SK-N-SH treated with all-trans-retinoic acid at 6 μM for 48 hours (cell line): ENCODE measurements at regions not wholly inside any gene's neighbourhood (a gene's known extent, or its start where the extent isn't known, plus 50 kb on each side); places are given as distances from the start of the nearest gene placed in this dataset.

Experiments used
- ATAC-seq: fragments of 200-7000 bp; cut with Tn5 transposase; 3 replicates; pipeline ENCODE4 v1.9.1; 2020; ENCODE audit warnings: mild to moderate bottlenecking, moderate library complexity
- ARNTL ChIP-seq: fragments of 450-650 bp; formaldehyde crosslinking; IDR thresholded peaks from 2 replicates; pipeline ENCODE4 v1.5.0; 2020; ENCODE audit warnings: low read depth, mild to moderate bottlenecking, moderate library complexity, borderline replicate concordance
- BACH2 ChIP-seq: fragments of 250-450 bp; sonication (Bioruptor Pico); IDR thresholded peaks from 2 replicates; pipeline ENCODE4 v1.9.0; 2021; ENCODE audit warnings: mild to moderate bottlenecking, borderline replicate concordance
- CREB5 ChIP-seq: fragments of 250-450 bp; sonication (Bioruptor Pico); IDR thresholded peaks from 2 replicates; pipeline ENCODE4 v1.5.1; 2020; ENCODE audit warnings: low read depth, mild to moderate bottlenecking, moderate library complexity
- CSDC2 ChIP-seq: fragments of 250-450 bp; sonication (Bioruptor Pico); IDR thresholded peaks from 2 replicates; pipeline ENCODE4 v1.5.0; 2020; ENCODE audit warnings: mild to moderate bottlenecking, moderate library complexity
- ESRRG ChIP-seq: fragments of 250-450 bp; sonication (Bioruptor Pico); IDR thresholded peaks from 2 replicates; pipeline ENCODE4 v1.6.1; 2021; ENCODE audit warnings: mild to moderate bottlenecking
- GLIS3 ChIP-seq: fragments of 250-450 bp; sonication (Bioruptor Pico); IDR thresholded peaks from 2 replicates; pipeline ENCODE4 v1.5.0; 2020; ENCODE audit warnings: mild to moderate bottlenecking, moderate library complexity
- ISL1 ChIP-seq: fragments of 250-450 bp; sonication (Bioruptor Pico); IDR thresholded peaks from 2 replicates; pipeline ENCODE4 v2.1.2; 2022; ENCODE audit warnings: mild to moderate bottlenecking, moderate library complexity
- OSR1 ChIP-seq: fragments of 250-450 bp; sonication (Bioruptor Pico); IDR thresholded peaks from 2 replicates; pipeline ENCODE4 v1.8.0; 2022; ENCODE audit warnings: moderate library complexity, mild to moderate bottlenecking, inconsistent platforms
- POU6F1 ChIP-seq: fragments of 250-450 bp; sonication (Bioruptor Pico); IDR thresholded peaks from 2 replicates; pipeline ENCODE4 v1.8.0; 2021; ENCODE audit warnings: low read depth, mild to moderate bottlenecking, moderate library complexity, borderline replicate concordance
- PPARA ChIP-seq: fragments of 250-450 bp; sonication (Bioruptor Pico); IDR thresholded peaks from 2 replicates; pipeline ENCODE4 v1.5.0; 2020; ENCODE audit warnings: mild to moderate bottlenecking, borderline replicate concordance
- RARB ChIP-seq: fragments of 250-450 bp; sonication (Bioruptor Pico); IDR thresholded peaks from 2 replicates; pipeline ENCODE4 v1.8.0; 2021; ENCODE audit warnings: mild to moderate bottlenecking, moderate library complexity
- SNAI2 ChIP-seq: fragments of 250-450 bp; sonication (Bioruptor Pico); IDR thresholded peaks from 2 replicates; pipeline ENCODE4 v1.5.0; 2020; ENCODE audit warnings: mild to moderate bottlenecking, moderate library complexity
- TCF4 ChIP-seq: fragments of 250-450 bp; sonication (Bioruptor Pico); IDR thresholded peaks from 2 replicates; pipeline ENCODE4 v1.8.0; 2021; ENCODE audit warnings: mild to moderate bottlenecking, moderate library complexity, borderline replicate concordance
- TOX ChIP-seq: fragments of 250-450 bp; sonication (Bioruptor Pico); IDR thresholded peaks from 2 replicates; pipeline ENCODE4 v1.8.0; 2021; ENCODE audit warnings: mild to moderate bottlenecking, moderate library complexity, borderline replicate concordance
- TSHZ2 ChIP-seq: fragments of 250-450 bp; sonication (Bioruptor Pico); IDR thresholded peaks from 2 replicates; pipeline ENCODE4 v1.5.0; 2020; ENCODE audit warnings: mild to moderate bottlenecking, moderate library complexity
- ZC3H10 ChIP-seq: fragments of 250-450 bp; sonication (Bioruptor Pico); IDR thresholded peaks from 2 replicates; pipeline ENCODE4 v1.5.1; 2021; ENCODE audit warnings: mild to moderate bottlenecking, moderate library complexity
- ZFP3 ChIP-seq: fragments of 250-450 bp; sonication (Bioruptor Pico); IDR thresholded peaks from 2 replicates; pipeline ENCODE4 v1.5.0; 2020; ENCODE audit warnings: mild to moderate bottlenecking, moderate library complexity
- ZFP30 ChIP-seq: fragments of 450-650 bp; formaldehyde crosslinking; IDR thresholded peaks from 2 replicates; pipeline ENCODE4 v1.5.0; 2022; ENCODE audit warnings: mild to moderate bottlenecking, moderate library complexity
- ZNF565 ChIP-seq: fragments of 450-650 bp; formaldehyde crosslinking; conservative IDR thresholded peaks from 2 replicates; pipeline ENCODE4 v1.5.0; 2020; ENCODE audit warnings: low read depth, mild to moderate bottlenecking, moderate library complexity
- ZNF70 ChIP-seq: fragments of 450-650 bp; formaldehyde crosslinking; IDR thresholded peaks from 2 replicates; pipeline ENCODE4 v1.5.0; 2020; ENCODE audit warnings: mild to moderate bottlenecking, moderate library complexity
- ZNF8 ChIP-seq: fragments of 450-650 bp; formaldehyde crosslinking; IDR thresholded peaks from 2 replicates; pipeline ENCODE4 v1.5.0; 2020; ENCODE audit warnings: mild to moderate bottlenecking, moderate library complexity
- TF ChIP-seq, protein P1 (sequence below): fragments of 250-450 bp; sonication (Bioruptor Pico); IDR thresholded peaks from 2 replicates; pipeline ENCODE4 v1.5.1; 2021; ENCODE audit warnings: mild to moderate bottlenecking, moderate library complexity
- TF ChIP-seq, protein P2 (sequence below): fragments of 250-450 bp; sonication (Bioruptor Pico); IDR thresholded peaks from 2 replicates; pipeline ENCODE4 v1.8.0; 2020; ENCODE audit warnings: mild to moderate bottlenecking, moderate library complexity, borderline replicate concordance

DNA sequence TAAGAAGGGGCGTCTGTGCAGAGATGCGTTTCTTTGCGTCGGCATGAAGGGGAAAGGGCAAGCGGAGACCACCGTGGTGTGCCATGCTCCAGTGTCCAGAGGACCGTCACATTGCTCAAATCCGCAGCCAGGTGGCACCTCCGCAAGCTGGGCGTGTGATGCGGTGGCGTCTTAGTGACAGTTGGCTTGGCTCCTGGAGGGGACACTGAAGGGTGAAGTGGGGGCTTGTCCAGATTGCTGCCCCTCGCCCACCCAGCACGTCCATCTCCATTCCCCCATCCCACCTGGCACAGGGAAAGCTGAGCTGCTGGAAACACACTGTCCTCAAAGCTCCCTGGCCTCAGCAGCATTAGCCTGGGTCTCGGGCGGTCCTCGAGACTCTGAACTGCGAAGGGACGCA, 135.3 kb downstream of the SOX1 start:
- no peak for ATAC-seq
- no peak for TF ChIP-seq TOX (CRISPR knock-in tag)
- TF ChIP-seq, all 23 proteins: peak for 0

GRCh38 chr13:112202966-112203365, 136.0 kb downstream of the SOX1 start:
- TF ChIP-seq ZFP30 (CRISPR knock-in tag) (no peak), CSDC2 (CRISPR knock-in tag) (no peak), BACH2 (CRISPR knock-in tag) (no peak), ZNF70 (CRISPR knock-in tag) (no peak), TOX (CRISPR knock-in tag) (no peak), GLIS3 (no peak), CREB5 (no peak), ESRRG (CRISPR knock-in tag) (no peak), ZNF565 (CRISPR knock-in tag) (no peak), PPARA (CRISPR knock-in tag) (no peak), ZNF8 (no peak), ZFP3 (CRISPR knock-in tag) (no peak), TSHZ2 (CRISPR knock-in tag) (no peak), ARNTL (CRISPR knock-in tag) (no peak), TCF4 (CRISPR knock-in tag) (no peak), OSR1 (CRISPR knock-in tag) (no peak)
- TF ChIP-seq, protein P1, sequence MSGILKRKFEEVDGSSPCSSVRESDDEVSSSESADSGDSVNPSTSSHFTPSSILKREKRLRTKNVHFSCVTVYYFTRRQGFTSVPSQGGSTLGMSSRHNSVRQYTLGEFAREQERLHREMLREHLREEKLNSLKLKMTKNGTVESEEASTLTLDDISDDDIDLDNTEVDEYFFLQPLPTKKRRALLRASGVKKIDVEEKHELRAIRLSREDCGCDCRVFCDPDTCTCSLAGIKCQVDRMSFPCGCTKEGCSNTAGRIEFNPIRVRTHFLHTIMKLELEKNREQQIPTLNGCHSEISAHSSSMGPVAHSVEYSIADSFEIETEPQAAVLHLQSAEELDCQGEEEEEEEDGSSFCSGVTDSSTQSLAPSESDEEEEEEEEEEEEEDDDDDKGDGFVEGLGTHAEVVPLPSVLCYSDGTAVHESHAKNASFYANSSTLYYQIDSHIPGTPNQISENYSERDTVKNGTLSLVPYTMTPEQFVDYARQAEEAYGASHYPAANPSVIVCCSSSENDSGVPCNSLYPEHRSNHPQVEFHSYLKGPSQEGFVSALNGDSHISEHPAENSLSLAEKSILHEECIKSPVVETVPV (CRISPR knock-in tag) = no peak
- TF ChIP-seq, protein P2, sequence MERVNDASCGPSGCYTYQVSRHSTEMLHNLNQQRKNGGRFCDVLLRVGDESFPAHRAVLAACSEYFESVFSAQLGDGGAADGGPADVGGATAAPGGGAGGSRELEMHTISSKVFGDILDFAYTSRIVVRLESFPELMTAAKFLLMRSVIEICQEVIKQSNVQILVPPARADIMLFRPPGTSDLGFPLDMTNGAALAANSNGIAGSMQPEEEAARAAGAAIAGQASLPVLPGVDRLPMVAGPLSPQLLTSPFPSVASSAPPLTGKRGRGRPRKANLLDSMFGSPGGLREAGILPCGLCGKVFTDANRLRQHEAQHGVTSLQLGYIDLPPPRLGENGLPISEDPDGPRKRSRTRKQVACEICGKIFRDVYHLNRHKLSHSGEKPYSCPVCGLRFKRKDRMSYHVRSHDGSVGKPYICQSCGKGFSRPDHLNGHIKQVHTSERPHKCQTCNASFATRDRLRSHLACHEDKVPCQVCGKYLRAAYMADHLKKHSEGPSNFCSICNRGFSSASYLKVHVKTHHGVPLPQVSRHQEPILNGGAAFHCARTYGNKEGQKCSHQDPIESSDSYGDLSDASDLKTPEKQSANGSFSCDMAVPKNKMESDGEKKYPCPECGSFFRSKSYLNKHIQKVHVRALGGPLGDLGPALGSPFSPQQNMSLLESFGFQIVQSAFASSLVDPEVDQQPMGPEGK = no peak
- no peak for ATAC-seq

GRCh38 chr13:112203614-112204013, 136.7 kb downstream of the SOX1 start:
- TF ChIP-seq CSDC2 (CRISPR knock-in tag) (no peak), OSR1 (CRISPR knock-in tag) (no peak), ARNTL (CRISPR knock-in tag) (no peak), ZFP30 (CRISPR knock-in tag) (no peak), GLIS3 (no peak), TCF4 (CRISPR knock-in tag) (no peak), ZC3H10 (CRISPR knock-in tag) (no peak), ESRRG (CRISPR knock-in tag) (no peak), PPARA (CRISPR knock-in tag) (no peak), ZNF565 (CRISPR knock-in tag) (no peak), SNAI2 (CRISPR knock-in tag) (no peak), BACH2 (CRISPR knock-in tag) (no peak), RARB (CRISPR knock-in tag) (no peak), ISL1 (CRISPR knock-in tag) (no peak), TSHZ2 (CRISPR knock-in tag) (no peak), ZNF8 (no peak), POU6F1 (CRISPR knock-in tag) (no peak), TOX (CRISPR knock-in tag) (no peak), ZFP3 (CRISPR knock-in tag) (no peak)
- ATAC-seq = no peak
